OCI-LY7 (cell line): ENCODE measurements at regions not wholly inside any gene's neighbourhood (a gene's known extent, or its start where the extent isn't known, plus 50 kb on each side); places are given as distances from the start of the nearest gene placed in this dataset.
"Not testable (repeated sequence)": the region's sequence is repeated elsewhere in the genome, so short reads cannot be mapped to it uniquely, and the experiment has no call there.

Experiments used
- BruUV-seq: library from RNA; stranded (reverse); fragments of 400-500 nt; replicated peaks from 2 replicates; lab custom pipeline; 2021; lab: Mats Ljungman, UMichigan
- CTCF ChIA-PET: fragments of 300-600 bp; sonication (Branson Sonifier 250); formaldehyde crosslinking; loops from one replicate; lab custom pipeline; 2022; ENCODE audit warnings: antibody characterized with exemption; ENCODE audit not compliant: unreplicated experiment; lab: Charles Lee
- POLR2A ChIA-PET: fragments of 300-600 bp; sonication (Branson Sonifier 250); formaldehyde crosslinking; loops from one replicate; lab custom pipeline; 2022; ENCODE audit warnings: antibody characterized with exemption; lab: Charles Lee
- DNase-seq: peaks from one replicate; pipeline ENCODE4 v3.0.0-alpha.2; 2015; ENCODE audit warnings: low spot score
- H2AFZ ChIP-seq: fragments of 200-600 bp; sonication (generic), shearing (Covaris generic); 2 replicates; pipeline ENCODE4 v1.6.1; 2014; ENCODE audit warnings: mild to moderate bottlenecking, antibody characterized with exemption, low read length, moderate library complexity
- H3K27ac ChIP-seq: fragments of 200-600 bp; sonication (generic); 2 replicates; pipeline ENCODE4 v1.5.1; 2014; ENCODE audit warnings: mixed run types, low read depth, mild to moderate bottlenecking, moderate library complexity, low read length, inconsistent platforms; ENCODE audit not compliant: poor library complexity, severe bottlenecking
- H3K36me3 ChIP-seq: fragments of 200-600 bp; sonication (generic); 2 replicates; pipeline ENCODE4 v1.6.1; 2014; ENCODE audit warnings: mild to moderate bottlenecking, antibody characterized with exemption, low read length, moderate library complexity, mixed read lengths; ENCODE audit not compliant: insufficient read depth
- H3K4me1 ChIP-seq: fragments of 200-600 bp; sonication (generic); 2 replicates; pipeline ENCODE4 v1.5.1; 2014; ENCODE audit warnings: mild to moderate bottlenecking, low read length; ENCODE audit not compliant: insufficient read depth, poor library complexity, severe bottlenecking
- H3K4me2 ChIP-seq: fragments of 200-600 bp; sonication (generic); 2 replicates; pipeline ENCODE4 v1.6.1; 2014; ENCODE audit warnings: mild to moderate bottlenecking, low read length
- H3K4me3 ChIP-seq: fragments of 200-600 bp; sonication (generic); 2 replicates; pipeline ENCODE4 v1.5.1; 2014; ENCODE audit warnings: mild to moderate bottlenecking, low read depth, low read length; ENCODE audit not compliant: poor library complexity, severe bottlenecking
- H3K79me2 ChIP-seq: fragments of 200-600 bp; sonication (generic); 2 replicates; pipeline ENCODE4 v1.6.1; 2016; ENCODE audit warnings: low read depth, mild to moderate bottlenecking, low read length, moderate library complexity, mixed read lengths; ENCODE audit not compliant: insufficient read depth
- H3K9me2 ChIP-seq: fragments of 200-600 bp; sonication (generic); 2 replicates; pipeline ENCODE4 v1.6.1; 2016; ENCODE audit warnings: mild to moderate bottlenecking, low read length, mixed read lengths; ENCODE audit not compliant: insufficient read depth
- H3K9me3 ChIP-seq: fragments of 200-600 bp; sonication (generic); 2 replicates; pipeline ENCODE4 v1.6.1; 2014; ENCODE audit warnings: mild to moderate bottlenecking, mixed run types, low read length, mixed read lengths
- H4K20me1 ChIP-seq: fragments of 200-600 bp; sonication (generic); 2 replicates; pipeline ENCODE4 v1.6.1; 2014; ENCODE audit warnings: mild to moderate bottlenecking, antibody characterized with exemption, low read length, moderate library complexity, mixed read lengths; ENCODE audit not compliant: insufficient read depth
- CTCF ChIP-seq: fragments of 200-600 bp; sonication (generic); conservative IDR thresholded peaks from 2 replicates; pipeline ENCODE4 v1.5.1; 2014; ENCODE audit warnings: mild to moderate bottlenecking, antibody characterized with exemption, low read length, moderate library complexity, mixed read lengths
- EZH2phosphoT487 ChIP-seq: fragments of 200-600 bp; sonication (generic); IDR thresholded peaks from 2 replicates; pipeline ENCODE4 v1.6.1; 2018; ENCODE audit warnings: low read depth, borderline replicate concordance, mild to moderate bottlenecking, mixed run types, antibody characterized with exemption, low read length, moderate library complexity, mixed read lengths
- intact Hi-C: fragments of 100-400 bp; cut with micrococcal nuclease; formaldehyde crosslinking; loops from one replicate; pipeline ENCODE4 v1.10.0; 2022; ENCODE audit not compliant: unreplicated experiment

- BruUV-seq = no TSS peak
- intact Hi-C loops = no loop called here
- H3K27ac ChIP-seq = no peak overlapping the region
- no peak overlapping the region for H2AFZ ChIP-seq
- no peaks in the 10 kb centered on the region for H3K9me3 ChIP-seq
- no peaks in the 10 kb centered on the region for H3K79me2 ChIP-seq
- ChIA-PET CTCF (no interaction called here), POLR2A (no interaction called here)
- no peak for DNase-seq
- no peaks in the 10 kb centered on the region for H3K4me1 ChIP-seq
- H3K36me3 ChIP-seq = no peaks in the 10 kb centered on the region
- no peak for TF ChIP-seq EZH2phosphoT487
- TF ChIP-seq CTCF = no peak
- no peak overlapping the region for H3K4me3 ChIP-seq
- H3K4me2 ChIP-seq = no peak overlapping the region
- no peaks in the 10 kb centered on the region for H3K9me2 ChIP-seq
- no peaks in the 10 kb centered on the region for H4K20me1 ChIP-seq
Measured at GRCh38 chr6:29236060-29236459, 65.4 kb downstream of the OR2J2 start.

GRCh38 chr6:29236634-29237033, 64.9 kb upstream of the OR14J1 start:
- Histone ChIP-seq H3K79me2 (no peaks in the 10 kb centered on the region), H3K4me2 (no peak overlapping the region), H3K9me2 (no peaks in the 10 kb centered on the region), H3K4me3 (no peak overlapping the region), H3K4me1 (no peaks in the 10 kb centered on the region), H3K27ac (no peak overlapping the region), H3K36me3 (no peaks in the 10 kb centered on the region), H4K20me1 (no peaks in the 10 kb centered on the region), H2AFZ (no peak overlapping the region), H3K9me3 (no peaks in the 10 kb centered on the region)
- no peak for TF ChIP-seq CTCF
- BruUV-seq = no TSS peak
- ChIA-PET POLR2A (interaction anchor here (0.9 kb wide), 1 partner anchor 22 kb away, joined by 8 read pairs; no protein-coding TSS in a partner anchor), CTCF (no interaction called here)
- intact Hi-C loops = no loop called here
- DNase-seq = no peak

GRCh38 chr6:29243044-29243443, 58.5 kb upstream of the OR14J1 start:
- H3K9me2 ChIP-seq, H2AFZ ChIP-seq, intact Hi-C loops, BruUV-seq, POLR2A ChIA-PET, DNase-seq, H3K4me2 ChIP-seq, H3K9me3 ChIP-seq, H4K20me1 ChIP-seq, H3K79me2 ChIP-seq, H3K36me3 ChIP-seq, H3K4me1 ChIP-seq, H3K27ac ChIP-seq, CTCF ChIA-PET, H3K4me3 ChIP-seq: not testable (repeated sequence)
